ENCODE measurements at regions not wholly inside any gene's neighbourhood (a gene's known extent, or its start where the extent isn't known, plus 50 kb on each side); places are given as distances from the start of the nearest gene placed in this dataset.
A peak's percentile ranks its signal among the peaks of the same experiment; 100 is the strongest.
"Not testable (repeated sequence)": the region's sequence is repeated elsewhere in the genome, so short reads cannot be mapped to it uniquely, and the experiment has no call there.

GRCh38 chr14:35193161-35193560 lies 70.8 kb downstream of the PRORP start:
- H3F3A ChIP-seq (ENCODE audit: insufficient read depth, low read depth) = no peaks in the 10 kb centered on the region
- H3K36me3 ChIP-seq (ENCODE audit: low read depth) = no peaks in the 10 kb centered on the region
- H3K4me2 ChIP-seq = no peak overlapping the region
- no peaks in the 10 kb centered on the region for H3K27me3 ChIP-seq (ENCODE audit: insufficient read depth, low read depth)
- no peak overlapping the region for H3K27ac ChIP-seq
- no peaks in the 10 kb centered on the region for H4K20me1 ChIP-seq (ENCODE audit: insufficient read depth)
- 0 out of 2 replicates have a peak, but pooled peaks cover 10% of the 10 kb centered on the region for H3K4me1 ChIP-seq (replicated peaks; ENCODE audit: insufficient read depth)
- no peaks in the 10 kb centered on the region for H3K9me2 ChIP-seq (ENCODE audit: insufficient read depth)
- TF ChIP-seq CTCF (conservative IDR thresholded peaks at IDR 0.05) (no peak), EZH2 (IDR thresholded peaks at IDR 0.05; ENCODE audit: low read depth) (no peak)
- POLR2A ChIA-PET (ENCODE audit: unreplicated experiment) = no interaction called here
- no peak overlapping the region for H2AFZ ChIP-seq
- H3K9me3 ChIP-seq (ENCODE audit: insufficient read depth, low read depth) = no peaks in the 10 kb centered on the region
- no peak overlapping the region for H3K4me3 ChIP-seq
- BruUV-seq (replicated peaks) = no TSS peak
- intact Hi-C loops (cut with micrococcal nuclease; ENCODE audit: unreplicated experiment) = no loop called here
- DNase-seq = no peak
- CTCF ChIA-PET = no interaction called here
- H3K79me2 ChIP-seq (ENCODE audit: low read depth) = no peaks in the 10 kb centered on the region

DNA sequence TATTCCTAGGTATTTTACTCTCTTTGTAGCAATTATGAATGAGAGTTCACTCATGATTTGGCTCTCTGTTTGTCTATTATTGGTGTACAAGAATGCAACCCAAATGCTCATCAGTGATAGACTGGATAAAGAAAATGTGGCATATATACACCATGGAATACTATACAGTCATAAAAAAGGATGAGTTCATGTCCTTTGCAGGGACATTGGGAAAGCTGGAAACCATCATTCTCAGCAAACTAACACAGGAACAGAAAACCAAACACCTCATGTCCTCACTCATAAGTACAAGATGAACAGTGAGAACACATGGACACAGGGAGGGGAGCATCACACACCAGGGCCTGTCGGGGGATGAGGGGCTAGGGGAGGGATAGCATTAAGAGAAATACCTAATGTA lies 71.8 kb downstream of the PRORP start:
- CTCF ChIA-PET; H3F3A ChIP-seq (ENCODE audit: insufficient read depth, low read depth); POLR2A ChIA-PET (ENCODE audit: unreplicated experiment); H3K27ac ChIP-seq; H3K9me3 ChIP-seq (ENCODE audit: insufficient read depth, low read depth); H3K79me2 ChIP-seq (ENCODE audit: low read depth); H4K20me1 ChIP-seq (ENCODE audit: insufficient read depth); H3K9me2 ChIP-seq (ENCODE audit: insufficient read depth); H3K36me3 ChIP-seq (ENCODE audit: low read depth); H3K4me2 ChIP-seq; BruUV-seq (replicated peaks); intact Hi-C loops (cut with micrococcal nuclease; ENCODE audit: unreplicated experiment); H3K4me3 ChIP-seq; DNase-seq; H2AFZ ChIP-seq; H3K27me3 ChIP-seq (ENCODE audit: insufficient read depth, low read depth): not testable (repeated sequence)
- H3K4me1 ChIP-seq (replicated peaks; ENCODE audit: insufficient read depth) = 0 out of 2 replicates have a peak, but pooled peaks cover 10% of the 10 kb centered on the region

GRCh38 chr14:35196571-35196970 lies 74.2 kb downstream of the PRORP start:
- DNase-seq = no peak
- POLR2A ChIA-PET (ENCODE audit: unreplicated experiment) = no interaction called here
- H3K27me3 ChIP-seq (ENCODE audit: insufficient read depth, low read depth) = no peaks in the 10 kb centered on the region
- H3K79me2 ChIP-seq (ENCODE audit: low read depth) = no peaks in the 10 kb centered on the region
- H3K9me3 ChIP-seq (ENCODE audit: insufficient read depth, low read depth) = no peaks in the 10 kb centered on the region
- H3F3A ChIP-seq (ENCODE audit: insufficient read depth, low read depth) = no peaks in the 10 kb centered on the region
- no peak overlapping the region for H3K4me3 ChIP-seq
- no peak overlapping the region for H2AFZ ChIP-seq
- no peaks in the 10 kb centered on the region for H3K9me2 ChIP-seq (ENCODE audit: insufficient read depth)
- no peak for TF ChIP-seq CTCF (conservative IDR thresholded peaks at IDR 0.05)
- H3K27ac ChIP-seq = no peak overlapping the region
- intact Hi-C loops (cut with micrococcal nuclease; ENCODE audit: unreplicated experiment) = no loop called here
- CTCF ChIA-PET = no interaction called here
- H3K4me1 ChIP-seq (replicated peaks; ENCODE audit: insufficient read depth) = 0 out of 2 replicates have a peak, but pooled peaks cover 10% of the 10 kb centered on the region
- no peaks in the 10 kb centered on the region for H4K20me1 ChIP-seq (ENCODE audit: insufficient read depth)
- BruUV-seq (replicated peaks) = no TSS peak
- H3K36me3 ChIP-seq (ENCODE audit: low read depth) = no peaks in the 10 kb centered on the region
- H3K4me2 ChIP-seq = no peak overlapping the region

GRCh38 chr14:35197015-35197414 lies 74.7 kb downstream of the PRORP start:
- H3K4me1 ChIP-seq (replicated peaks; ENCODE audit: insufficient read depth) = 0 out of 2 replicates have a peak, but pooled peaks cover 10% of the 10 kb centered on the region
- POLR2A ChIA-PET (ENCODE audit: unreplicated experiment) = no interaction called here
- no peak overlapping the region for H3K4me2 ChIP-seq
- DNase-seq = peak in 1 of 2 experiments; percentile 55
- no peak overlapping the region for H3K27ac ChIP-seq
- no peaks in the 10 kb centered on the region for H3K9me3 ChIP-seq (ENCODE audit: insufficient read depth, low read depth)
- TF ChIP-seq CTCF (conservative IDR thresholded peaks at IDR 0.05) (no peak), EZH2 (IDR thresholded peaks at IDR 0.05; ENCODE audit: low read depth) (no peak)
- H3K27me3 ChIP-seq (ENCODE audit: insufficient read depth, low read depth) = no peaks in the 10 kb centered on the region
- H3K4me3 ChIP-seq = no peak overlapping the region
- no peak overlapping the region for H2AFZ ChIP-seq
- intact Hi-C loops (cut with micrococcal nuclease; ENCODE audit: unreplicated experiment) = no loop called here
- no peaks in the 10 kb centered on the region for H4K20me1 ChIP-seq (ENCODE audit: insufficient read depth)
- CTCF ChIA-PET = no interaction called here
- BruUV-seq (replicated peaks) = no TSS peak
- no peaks in the 10 kb centered on the region for H3K9me2 ChIP-seq (ENCODE audit: insufficient read depth)
- no peaks in the 10 kb centered on the region for H3K36me3 ChIP-seq (ENCODE audit: low read depth)
- no peaks in the 10 kb centered on the region for H3F3A ChIP-seq (ENCODE audit: insufficient read depth, low read depth)
- H3K79me2 ChIP-seq (ENCODE audit: low read depth) = no peaks in the 10 kb centered on the region

All from PC-9 (cell line).